IMR-90 (cell line): ENCODE measurements at regions not wholly inside any gene's neighbourhood (a gene's known extent, or its start where the extent isn't known, plus 50 kb on each side); places are given as distances from the start of the nearest gene placed in this dataset.
"Not testable (repeated sequence)": the region's sequence is repeated elsewhere in the genome, so short reads cannot be mapped to it uniquely, and the experiment has no call there.

Source experiments
- ATAC-seq: fragments of 200-7000 bp; cut with Tn5 transposase; 2 replicates; pipeline ENCODE4 v1.9.1; 2020; ENCODE audit warnings: low read depth, mild to moderate bottlenecking, moderate library complexity
- BruUV-seq: library from RNA; stranded (reverse); fragments of 400-500 nt; replicated peaks from 2 replicates; lab custom pipeline; 2021; lab: Mats Ljungman, UMichigan
- CTCF ChIA-PET: fragments of 300-600 bp; formaldehyde crosslinking; extraction: SDS; loops from one replicate; lab custom pipeline; 2021; ENCODE audit warnings: antibody characterized with exemption; lab: Yijun Ruan, JAX
- POLR2A ChIA-PET: fragments of 300-600 bp; sonication (Branson Sonifier 250); formaldehyde crosslinking; loops from one replicate; lab custom pipeline; 2022; ENCODE audit warnings: antibody characterized with exemption; ENCODE audit not compliant: unreplicated experiment; lab: Charles Lee
- DNase-seq: peaks from one replicate; pipeline ENCODE4 v3.0.0; 2013
- H2AFZ ChIP-seq: replicated peaks from 2 replicates; pipeline ENCODE3; 2013; ENCODE audit warnings: low read length, mild to moderate bottlenecking; ENCODE audit not compliant: poor library complexity
- H2AK5ac ChIP-seq: 2 replicates; pipeline ENCODE4 v1.6.1; 2013; ENCODE audit warnings: low read depth, low read length, inconsistent platforms
- H2AK9ac ChIP-seq: replicated peaks from 2 replicates; pipeline ENCODE3; 2013; ENCODE audit warnings: mild to moderate bottlenecking, low read depth, low read length, moderate library complexity; ENCODE audit not compliant: poor library complexity
- H2BK120ac ChIP-seq: 2 replicates; pipeline ENCODE4 v1.6.1; 2013; ENCODE audit warnings: low read depth, low read length, inconsistent platforms
- H2BK15ac ChIP-seq: 3 replicates; pipeline ENCODE4 v1.6.1; 2013; ENCODE audit warnings: low read depth, low read length, inconsistent platforms
- H2BK20ac ChIP-seq: 2 replicates; pipeline ENCODE4 v1.6.1; 2013; ENCODE audit warnings: low read depth, mild to moderate bottlenecking, inconsistent platforms, low read length, moderate library complexity
- H2BK5ac ChIP-seq: 2 replicates; pipeline ENCODE4 v1.6.1; 2013; ENCODE audit warnings: mild to moderate bottlenecking, low read depth, low read length, inconsistent platforms; ENCODE audit not compliant: poor library complexity, severe bottlenecking
- H3K14ac ChIP-seq: replicated peaks from 2 replicates; pipeline ENCODE4 v1.6.1; 2013; ENCODE audit warnings: low read depth, low read length, inconsistent platforms
- H3K18ac ChIP-seq: 2 replicates; pipeline ENCODE4 v1.6.1; 2013; ENCODE audit warnings: low read depth, low read length, control low read depth
- H3K23ac ChIP-seq: 2 replicates; pipeline ENCODE4 v1.6.1; 2013; ENCODE audit warnings: low read depth, low read length, inconsistent platforms
- H3K27ac ChIP-seq: 2 replicates; pipeline ENCODE4 v1.5.1; 2013; ENCODE audit warnings: mild to moderate bottlenecking, control low read depth, low read length; ENCODE audit not compliant: insufficient read depth
- H3K27me3 ChIP-seq: 2 replicates; pipeline ENCODE4 v1.6.1; 2013; ENCODE audit warnings: low read length; ENCODE audit not compliant: control insufficient read depth, insufficient read depth
- H3K36me3 ChIP-seq: 2 replicates; pipeline ENCODE4 v1.6.1; 2013; ENCODE audit warnings: low read length, mixed read lengths; ENCODE audit not compliant: control insufficient read depth, insufficient read depth
- H3K4ac ChIP-seq: 2 replicates; pipeline ENCODE4 v1.6.1; 2013; ENCODE audit warnings: low read depth, low read length, inconsistent platforms
- H3K4me1 ChIP-seq: 2 replicates; pipeline ENCODE4 v1.6.1; 2013; ENCODE audit warnings: low read length, mixed read lengths; ENCODE audit not compliant: control insufficient read depth, insufficient read depth
- H3K4me2 ChIP-seq: 2 replicates; pipeline ENCODE4 v1.6.1; 2013; ENCODE audit warnings: low read depth, mild to moderate bottlenecking, control low read depth, low read length, moderate library complexity
- H3K4me3 ChIP-seq: 2 replicates; pipeline ENCODE4 v1.5.1; 2013; ENCODE audit warnings: low read depth, mild to moderate bottlenecking, control low read depth, low read length, moderate library complexity; ENCODE audit not compliant: insufficient read depth
- H3K56ac ChIP-seq: 2 replicates; pipeline ENCODE4 v1.6.1; 2013; ENCODE audit warnings: low read length, inconsistent platforms; ENCODE audit not compliant: insufficient read depth; ENCODE audit errors: extremely low read depth
- H3K79me1 ChIP-seq, 2 experiments: 2 replicates each; pipeline ENCODE4 v1.6.1; 2013; ENCODE audit warnings: low read length in 2 of 2, inconsistent platforms in 1 of 2, low read depth in 1 of 2
- H3K9ac ChIP-seq: 2 replicates; pipeline ENCODE4 v1.6.1; 2013; ENCODE audit warnings: low read depth, low read length, control low read depth
- H3K9me1 ChIP-seq: 2 replicates; pipeline ENCODE4 v1.6.1; 2013; ENCODE audit warnings: low read length, inconsistent platforms; ENCODE audit not compliant: insufficient read depth
- H3K9me3 ChIP-seq: 2 replicates; pipeline ENCODE4 v1.6.1; 2013; ENCODE audit warnings: low read length; ENCODE audit not compliant: control insufficient read depth, insufficient read depth
- H4K20me1 ChIP-seq: 2 replicates; pipeline ENCODE4 v1.6.1; 2013; ENCODE audit warnings: low read length, inconsistent platforms; ENCODE audit not compliant: insufficient read depth
- H4K5ac ChIP-seq: 2 replicates; pipeline ENCODE4 v1.6.1; 2013; ENCODE audit warnings: mild to moderate bottlenecking, low read depth, low read length, control low read depth
- H4K8ac ChIP-seq, 2 experiments: 2 replicates each; pipeline ENCODE4 v1.6.1; 2013; ENCODE audit warnings: low read depth in 2 of 2, low read length in 2 of 2, control low read depth in 1 of 2, inconsistent platforms in 1 of 2
- H4K91ac ChIP-seq: 2 replicates; pipeline ENCODE4 v1.6.1; 2013; ENCODE audit warnings: low read depth, low read length, inconsistent platforms; ENCODE audit not compliant: insufficient read depth
- CEBPB ChIP-seq: IDR thresholded peaks from 2 replicates; pipeline ENCODE4 v1.6.1; 2012; ENCODE audit warnings: low read depth, low read length, improper control_type of control experiment
- CTCF ChIP-seq: conservative IDR thresholded peaks from 2 replicates; pipeline ENCODE4 v1.5.1; 2012; ENCODE audit warnings: mild to moderate bottlenecking, low read depth, low read length, improper control_type of control experiment
- MAZ ChIP-seq: IDR thresholded peaks from 2 replicates; pipeline ENCODE4 v1.6.1; 2012; ENCODE audit warnings: low read depth, mild to moderate bottlenecking, low read length, improper control_type of control experiment, moderate library complexity, borderline replicate concordance
- RFX5 ChIP-seq: IDR thresholded peaks from 2 replicates; pipeline ENCODE4 v1.8.0; 2012; ENCODE audit warnings: low read depth, mild to moderate bottlenecking, low read length, moderate library complexity
- WGBS, 2 experiments: methylation state at CpG; one replicate each; pipeline versions ENCODE4 v1.1.5 to v1.1.7; 2013; ENCODE audit warnings: missing lambda C conversion rate in 2 of 2; ENCODE audit not compliant: insufficient read length in 1 of 2; ENCODE audit errors: extremely low coverage in 2 of 2; 5-methylcytosine and 5-hydroxymethylcytosine counted together
- dilution Hi-C: fragments of 300-500 bp; cut with HindIII; formaldehyde crosslinking; loops from one replicate; pipeline ENCODE4 v1.14.3; 2018; ENCODE audit warnings: low sequenced_read_pairs; ENCODE audit not compliant: unreplicated experiment
- in situ Hi-C: fragments of 300-500 bp; cut with MboI; formaldehyde crosslinking; loops from 3 replicates; pipeline ENCODE4 v1.14.3; 2019; ENCODE audit warnings: low sequenced_read_pairs, inconsistent platforms, mixed read lengths
- intact Hi-C: fragments of 100-400 bp; cut with micrococcal nuclease; formaldehyde crosslinking; loops from 2 replicates; pipeline ENCODE4 v1.10.0; 2022

GRCh38 chr21:28118570-28118969 lies 874.1 kb downstream of the LTN1 start:
- no peak overlapping the region for H2AK9ac ChIP-seq
- peak overlapping the region; percentile 90 for H3K14ac ChIP-seq
- no peak for TF ChIP-seq MAZ
- TF ChIP-seq CTCF: no peak
- no peak for TF ChIP-seq CEBPB
- no peak for TF ChIP-seq RFX5
- ATAC-seq: no peak
- no peak overlapping the region for H2AFZ ChIP-seq
- H3K9ac ChIP-seq: no peak overlapping the region
- H3K18ac ChIP-seq: peak overlapping the region; percentile 93
- dilution Hi-C loops: no loop called here
- peak overlapping the region; percentile 95 for H2BK20ac ChIP-seq
- peaks cover 2% of the 10 kb centered on the region; the same call in 1 of the 2 replicates for H3K36me3 ChIP-seq
- no TSS peak for BruUV-seq
- peak overlapping the region; percentile 62; the same call in 1 of the 2 replicates for H4K91ac ChIP-seq
- H2BK15ac ChIP-seq: peak overlapping the region; percentile 87; the same call in 2 of the 3 replicates
- ChIA-PET CTCF (no interaction called here), POLR2A (no interaction called here)
- H2BK120ac ChIP-seq: peak overlapping the region; percentile 87; the same call in 1 of the 2 replicates
- no peaks in the 10 kb centered on the region for H4K20me1 ChIP-seq
- no peak for DNase-seq
- peak overlapping the region; percentile 21; the same call in 1 of the 2 replicates for H3K27ac ChIP-seq
- H3K23ac ChIP-seq: no peak overlapping the region; the same call in 1 of the 2 replicates
- no peak overlapping the region for H3K56ac ChIP-seq
- no peak overlapping the region for H3K4me2 ChIP-seq
- H2BK5ac ChIP-seq: peak overlapping the region; percentile 54
- no peaks in the 10 kb centered on the region for H3K79me1 ChIP-seq
- peak overlapping the region; percentile 85 for H3K4ac ChIP-seq
- peak overlapping the region; percentile 96 for H2AK5ac ChIP-seq
- peak overlapping the region; percentile 75 for H4K5ac ChIP-seq
- no peaks in the 10 kb centered on the region for H3K27me3 ChIP-seq
- no peak overlapping the region for H3K4me3 ChIP-seq
- peak overlapping the region in 1 of 2 experiments; percentile 71; a peak in 2 of 4 replicates for H4K8ac ChIP-seq
- no CpG with 5 or more reads among the region's 3 CpGs for WGBS, 2 experiments
- intact Hi-C loops: loop anchor here (10.0 kb wide), 1 partner anchor 54 kb away; no protein-coding TSS in a partner anchor
- peaks cover 2% of the 10 kb centered on the region; the same call in 1 of the 2 replicates for H3K9me3 ChIP-seq
- H3K9me1 ChIP-seq: peaks cover 2% of the 10 kb centered on the region; the same call in 1 of the 2 replicates
- in situ Hi-C loops: no loop called here
- H3K4me1 ChIP-seq: peaks cover 3% of the 10 kb centered on the region

GRCh38 chr21:28114986-28115385 lies 877.7 kb downstream of the LTN1 start:
- Histone ChIP-seq H2BK120ac (peak overlapping the region; percentile 11), H3K4ac (0 out of 2 replicates have a peak overlapping the region, but pooled peaks have one; percentile 40), H3K14ac (peak overlapping the region; percentile 7), H3K18ac (peak overlapping the region; percentile 67; the same call in 1 of the 2 replicates), H3K27ac (peak overlapping the region; percentile 31; the same call in 1 of the 2 replicates), H4K5ac (peak overlapping the region; percentile 31; the same call in 1 of the 2 replicates)
- H3K4me2 ChIP-seq, H3K9me3 ChIP-seq, ATAC-seq, dilution Hi-C loops, H4K8ac ChIP-seq, H3K56ac ChIP-seq, H3K23ac ChIP-seq, H2BK15ac ChIP-seq, H3K27me3 ChIP-seq, DNase-seq, H3K4me3 ChIP-seq, in situ Hi-C loops, H3K9ac ChIP-seq, H2AFZ ChIP-seq, H3K79me1 ChIP-seq, H4K20me1 ChIP-seq, H2AK5ac ChIP-seq, H3K36me3 ChIP-seq, H2BK5ac ChIP-seq, BruUV-seq, H2AK9ac ChIP-seq, POLR2A ChIA-PET, H3K9me1 ChIP-seq, H4K91ac ChIP-seq, CTCF ChIA-PET, H2BK20ac ChIP-seq, H3K4me1 ChIP-seq: not testable (repeated sequence)
- intact Hi-C loops: loop anchor here (5.0 to 10.0 kb wide), 2 partner anchors 50 to 222 kb away; no protein-coding TSS in a partner anchor
- no CpG with 5 or more reads among the region's 5 CpGs for WGBS, 2 experiments
